Prostate gland (tissue), 2 donors: ENCODE measurements at regions not wholly inside any gene's neighbourhood (a gene's known extent, or its start where the extent isn't known, plus 50 kb on each side); places are given as distances from the start of the nearest gene placed in this dataset.

ENCODE experiments used
- CTCF ChIP-seq, 4 experiments: fragments of 200-600 bp in 2 of 4; fragments of 450-650 bp in 2 of 4; sonication (generic) in 2 of 4; IDR thresholded peaks; 1 replicate in 3 of 4; 2 replicates in 1 of 4; pipeline ENCODE4 v1.5.1; 2016 to 2019; ENCODE audit warnings: antibody characterized with exemption in 4 of 4, mild to moderate bottlenecking in 2 of 4, moderate library complexity in 2 of 4
- POLR2AphosphoS5 ChIP-seq: sonication (generic); formaldehyde crosslinking; IDR thresholded peaks from one replicate; pipeline ENCODE4 v1.6.1; 2017; ENCODE audit warnings: antibody characterized with exemption

GRCh38 chr4:81664079-81664478 lies 192.4 kb upstream of the RASGEF1B start:
- TF ChIP-seq CTCF (IDR thresholded peaks at IDR 0.05) = no peak
- TF ChIP-seq POLR2AphosphoS5 = no peak
